A549 (cell line): ENCODE measurements at regions not wholly inside any gene's neighbourhood (a gene's known extent, or its start where the extent isn't known, plus 50 kb on each side); places are given as distances from the start of the nearest gene placed in this dataset.

Experiments
- ATOH8 ChIP-seq: fragments of 250-450 bp; sonication (Bioruptor Pico); IDR thresholded peaks from 2 replicates; pipeline ENCODE4 v1.5.0; 2020; ENCODE audit warnings: low read depth, mild to moderate bottlenecking, moderate library complexity
- GATA3 ChIP-seq: IDR thresholded peaks from 2 replicates; pipeline ENCODE4 v1.6.1; 2012; ENCODE audit warnings: borderline replicate concordance
- HDAC2 ChIP-seq: fragments of 200-600 bp; sonication (generic); IDR thresholded peaks from 2 replicates; pipeline ENCODE4 v1.6.1; 2016
- POLR2A ChIP-seq: IDR thresholded peaks from 2 replicates; pipeline ENCODE4 v1.6.1; 2012; ENCODE audit warnings: mild to moderate bottlenecking, low read length
- RAD21 ChIP-seq, 2 experiments: fragments of >200 bp in 1 of 2; sonication (Bioruptor Twin) in 1 of 2; formaldehyde crosslinking in 1 of 2; IDR thresholded peaks in 1 of 2; conservative IDR thresholded peaks in 1 of 2; 2 replicates in 1 of 2; 3 replicates in 1 of 2; pipeline ENCODE4 v1.6.1; 2012 to 2018; ENCODE audit warnings: inconsistent platforms in 1 of 2
- REST ChIP-seq: fragments of 200-600 bp; sonication (generic); IDR thresholded peaks from 2 replicates; pipeline ENCODE4 v1.6.1; 2016; ENCODE audit warnings: antibody characterized with exemption, mild to moderate bottlenecking, moderate library complexity
- RFX5 ChIP-seq: fragments of 450-650 bp; IDR thresholded peaks from 2 replicates; pipeline ENCODE4 v1.7.1; 2014; ENCODE audit warnings: antibody characterized with exemption, mild to moderate bottlenecking, moderate library complexity
- RNF2 ChIP-seq: fragments of 200-600 bp; sonication (generic); IDR thresholded peaks from 2 replicates; pipeline ENCODE4 v1.6.1; 2016; ENCODE audit warnings: low read depth, mild to moderate bottlenecking, antibody characterized with exemption, moderate library complexity, borderline replicate concordance
- ZNF302 ChIP-seq: fragments of 250-450 bp; sonication (Bioruptor Pico); IDR thresholded peaks from 2 replicates; pipeline ENCODE4 v1.9.0; 2021; ENCODE audit warnings: inconsistent platforms, mild to moderate bottlenecking, moderate library complexity
- TF ChIP-seq, protein P1 (sequence below): fragments of >200 bp; sonication (Bioruptor Twin); formaldehyde crosslinking; IDR thresholded peaks from 3 replicates; pipeline ENCODE4 v1.5.1; 2016
- TF ChIP-seq, protein P2 (sequence below): fragments of 450-650 bp; IDR thresholded peaks from 2 replicates; pipeline ENCODE4 v1.6.1; 2014; ENCODE audit warnings: antibody characterized with exemption

GRCh38 chr3:194009019-194009418, 126.9 kb upstream of the HES1 start:
- TF ChIP-seq, protein P1, sequence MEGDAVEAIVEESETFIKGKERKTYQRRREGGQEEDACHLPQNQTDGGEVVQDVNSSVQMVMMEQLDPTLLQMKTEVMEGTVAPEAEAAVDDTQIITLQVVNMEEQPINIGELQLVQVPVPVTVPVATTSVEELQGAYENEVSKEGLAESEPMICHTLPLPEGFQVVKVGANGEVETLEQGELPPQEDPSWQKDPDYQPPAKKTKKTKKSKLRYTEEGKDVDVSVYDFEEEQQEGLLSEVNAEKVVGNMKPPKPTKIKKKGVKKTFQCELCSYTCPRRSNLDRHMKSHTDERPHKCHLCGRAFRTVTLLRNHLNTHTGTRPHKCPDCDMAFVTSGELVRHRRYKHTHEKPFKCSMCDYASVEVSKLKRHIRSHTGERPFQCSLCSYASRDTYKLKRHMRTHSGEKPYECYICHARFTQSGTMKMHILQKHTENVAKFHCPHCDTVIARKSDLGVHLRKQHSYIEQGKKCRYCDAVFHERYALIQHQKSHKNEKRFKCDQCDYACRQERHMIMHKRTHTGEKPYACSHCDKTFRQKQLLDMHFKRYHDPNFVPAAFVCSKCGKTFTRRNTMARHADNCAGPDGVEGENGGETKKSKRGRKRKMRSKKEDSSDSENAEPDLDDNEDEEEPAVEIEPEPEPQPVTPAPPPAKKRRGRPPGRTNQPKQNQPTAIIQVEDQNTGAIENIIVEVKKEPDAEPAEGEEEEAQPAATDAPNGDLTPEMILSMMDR = no peak
- TF ChIP-seq HDAC2 (no peak), POLR2A (no peak), RFX5 (no peak), ATOH8 (no peak), RNF2 (no peak), ZNF302 (no peak), RAD21 (conservative IDR thresholded peaks at IDR 0.05 in 1 of 2, IDR thresholded peaks at IDR 0.05 in 1 of 2) (no peak), GATA3 (no peak), REST (no peak)
- TF ChIP-seq, protein P2, sequence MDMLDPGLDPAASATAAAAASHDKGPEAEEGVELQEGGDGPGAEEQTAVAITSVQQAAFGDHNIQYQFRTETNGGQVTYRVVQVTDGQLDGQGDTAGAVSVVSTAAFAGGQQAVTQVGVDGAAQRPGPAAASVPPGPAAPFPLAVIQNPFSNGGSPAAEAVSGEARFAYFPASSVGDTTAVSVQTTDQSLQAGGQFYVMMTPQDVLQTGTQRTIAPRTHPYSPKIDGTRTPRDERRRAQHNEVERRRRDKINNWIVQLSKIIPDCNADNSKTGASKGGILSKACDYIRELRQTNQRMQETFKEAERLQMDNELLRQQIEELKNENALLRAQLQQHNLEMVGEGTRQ = no peak
